Stimulated activated CD4-positive, alpha-beta T cell treated with anti-CD3 and anti-CD28 coated beads, Interleukin-15, amount 100 ng/mL, for 24 hours (primary cell): ENCODE measurements at regions not wholly inside any gene's neighbourhood (a gene's known extent, or its start where the extent isn't known, plus 50 kb on each side); places are given as distances from the start of the nearest gene placed in this dataset.
"Not testable (repeated sequence)": the region's sequence is repeated elsewhere in the genome, so short reads cannot be mapped to it uniquely, and the experiment has no call there.

Experiments used
- DNase-seq: peaks from one replicate; pipeline ENCODE4 v3.0.0-alpha.2; 2020

GRCh38 chr12:124474709-124475108, 92.7 kb downstream of the NCOR2 start:
- DNase-seq = no peak

- no peak for DNase-seq
Measured at GRCh38 chr12:124472690-124473279, 94.6 kb downstream of the NCOR2 start.

- DNase-seq = no peak
Measured at GRCh38 chr12:124471828-124472227, 95.6 kb downstream of the NCOR2 start.

- DNase-seq = no peak
Measured at GRCh38 chr12:124470806-124471205, 96.6 kb downstream of the NCOR2 start.

- no peak for DNase-seq
Measured at GRCh38 chr12:124470139-124470538, 97.3 kb downstream of the NCOR2 start.

GRCh38 chr12:124469193-124469888, 98.1 kb downstream of the NCOR2 start:
- DNase-seq = peak; percentile 25

GRCh38 chr12:124467549-124467948, 99.9 kb downstream of the NCOR2 start:
- DNase-seq = not testable (repeated sequence)

- DNase-seq = peak; percentile 90
Measured at GRCh38 chr12:124466216-124467128, 100.9 kb downstream of the NCOR2 start.

GRCh38 chr12:124465473-124465872, 101.9 kb downstream of the NCOR2 start:
- DNase-seq = no peak

GRCh38 chr12:124464830-124465229, 102.6 kb downstream of the NCOR2 start:
- no peak for DNase-seq

- no peak for DNase-seq
Measured at GRCh38 chr12:124464062-124464461, 103.3 kb downstream of the NCOR2 start.

GRCh38 chr12:124463341-124463921, 104.0 kb downstream of the NCOR2 start:
- DNase-seq = no peak

- no peak for DNase-seq
Measured at GRCh38 chr12:124462750-124463149, 104.7 kb downstream of the NCOR2 start.

GRCh38 chr12:124461851-124462623, 105.4 kb downstream of the NCOR2 start:
- DNase-seq = no peak

GRCh38 chr12:124461241-124461673, 106.2 kb downstream of the NCOR2 start:
- DNase-seq = no peak

GRCh38 chr12:124460771-124461170, 106.6 kb downstream of the NCOR2 start:
- DNase-seq = no peak

- no peak for DNase-seq
Measured at GRCh38 chr12:124459852-124460645, 107.4 kb downstream of the NCOR2 start.

GRCh38 chr12:124458992-124459851, 108.2 kb downstream of the NCOR2 start:
- DNase-seq = no peak

GRCh38 chr12:124458220-124458991, 109.0 kb downstream of the NCOR2 start:
- no peak for DNase-seq
